DMS153 treated with DMSO at 0.1 percent for 48 hours (cell line): ENCODE measurements at regions not wholly inside any gene's neighbourhood (a gene's known extent, or its start where the extent isn't known, plus 50 kb on each side); places are given as distances from the start of the nearest gene placed in this dataset.
A peak's percentile ranks its signal among the peaks of the same experiment; 100 is the strongest.

Experiments
- DNase-seq: peaks from one replicate; lab custom pipeline; 2025; ENCODE audit not compliant: unreplicated experiment; lab: John Stamatoyannopoulos, UW

DNA sequence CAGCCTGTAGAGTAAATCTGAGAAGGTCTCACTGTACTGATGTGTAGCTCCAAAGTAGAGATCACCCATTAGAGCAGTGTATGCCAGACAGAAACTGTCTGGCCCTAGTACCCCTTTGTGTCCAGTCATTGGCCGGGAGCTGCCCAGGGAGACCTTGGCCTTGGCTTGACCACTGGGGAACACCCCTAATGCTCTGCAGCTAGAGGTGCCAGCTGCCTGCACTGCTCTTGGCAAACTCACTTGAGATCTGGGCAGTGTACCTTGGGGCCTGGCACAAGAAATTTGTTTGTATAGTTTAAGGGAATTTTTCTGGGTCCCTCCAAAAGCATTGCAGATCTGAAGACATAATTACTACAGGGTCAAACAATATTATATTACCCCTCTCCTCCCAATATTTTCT lies 78.7 kb upstream of the MPHOSPH6 start:
- no peak for DNase-seq

GRCh38 chr16:82248012-82248656 lies 78.1 kb upstream of the MPHOSPH6 start:
- no peak for DNase-seq

- DNase-seq = no peak
These were observed 72.2 kb upstream of the MPHOSPH6 start for GRCh38 chr16:82242201-82242600.

DNA sequence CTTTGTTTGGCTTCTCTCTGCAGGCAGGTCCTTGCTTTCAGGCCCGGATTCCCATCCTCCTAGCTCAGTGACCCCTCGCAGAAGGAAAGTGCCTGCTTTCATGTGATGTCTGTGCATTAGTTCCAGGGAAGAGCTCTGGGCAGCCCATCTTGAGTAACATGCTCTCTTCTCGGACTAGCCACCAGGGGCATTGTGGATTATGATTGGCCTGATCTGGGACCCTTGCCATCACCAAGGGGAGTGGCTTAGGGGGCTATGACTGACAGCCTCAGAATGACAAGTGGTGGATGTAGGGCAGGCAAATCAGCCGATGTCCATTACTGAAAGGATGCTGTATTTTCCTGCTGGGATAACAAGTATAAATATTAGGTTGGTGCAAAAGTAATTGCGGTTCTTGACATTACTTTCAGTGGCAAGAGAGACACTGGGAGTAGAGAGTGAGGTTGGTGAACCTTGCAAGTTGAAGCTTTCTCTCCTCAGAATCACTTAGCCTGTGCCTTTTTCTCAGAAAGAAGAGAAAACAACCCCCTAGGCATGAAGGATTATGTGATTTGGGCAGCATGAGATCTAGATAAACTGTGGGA lies 71.5 kb upstream of the MPHOSPH6 start:
- no peak for DNase-seq

GRCh38 chr16:82240111-82240510 lies 70.1 kb upstream of the MPHOSPH6 start:
- no peak for DNase-seq

GRCh38 chr16:82236875-82237274 lies 66.9 kb upstream of the MPHOSPH6 start:
- DNase-seq = no peak

GRCh38 chr16:82236415-82236814 lies 66.4 kb upstream of the MPHOSPH6 start:
- DNase-seq = no peak

GRCh38 chr16:82232806-82233205 lies 62.8 kb upstream of the MPHOSPH6 start:
- DNase-seq = no peak

GRCh38 chr16:82231008-82231787 lies 61.2 kb upstream of the MPHOSPH6 start:
- DNase-seq = peak; percentile 14

- DNase-seq = peak; percentile 70
These were observed 60.0 kb upstream of the MPHOSPH6 start for GRCh38 chr16:82229800-82230619.

DNA sequence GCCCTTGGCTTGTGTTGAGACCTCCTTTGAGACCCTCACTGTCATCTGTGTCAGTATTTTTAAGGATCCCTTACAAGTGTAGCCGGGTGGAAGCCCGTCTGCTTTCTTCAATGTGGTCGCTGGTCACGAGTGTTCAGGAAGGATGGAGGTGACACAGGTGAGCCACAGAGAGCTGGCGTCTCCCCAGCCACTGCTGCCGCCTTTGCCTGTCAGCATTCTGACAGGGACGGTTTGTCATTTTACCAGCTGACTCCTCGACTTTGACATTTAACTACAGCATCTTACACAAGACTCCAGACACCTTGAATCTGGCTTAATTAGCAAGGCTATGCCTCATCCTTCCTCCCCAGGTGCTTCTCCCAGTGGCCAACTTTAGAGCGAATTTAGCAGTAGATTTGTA lies 56.3 kb upstream of the MPHOSPH6 start:
- no peak for DNase-seq

- DNase-seq = no peak
These were observed 54.8 kb upstream of the MPHOSPH6 start for GRCh38 chr16:82224821-82225220.

DNA sequence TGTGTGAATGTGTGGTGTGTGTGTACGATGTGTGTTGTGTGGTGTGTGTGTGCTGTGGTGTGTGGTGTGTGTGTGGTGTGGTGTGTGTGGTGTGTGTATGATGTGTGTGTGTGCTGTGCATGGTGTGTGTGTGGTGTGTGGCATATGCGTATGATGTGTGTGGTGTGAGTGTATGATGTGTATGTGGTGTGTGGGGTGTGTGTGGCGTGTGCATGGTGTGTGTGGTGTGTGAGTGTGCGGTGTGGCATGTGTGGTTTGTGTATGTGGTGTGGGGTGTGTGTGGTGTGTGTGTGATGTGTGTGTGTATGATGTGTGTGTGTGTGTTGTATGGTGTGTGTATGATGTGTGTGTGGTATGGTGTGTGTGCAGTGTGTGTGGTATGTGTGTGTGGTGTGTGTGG lies 50.5 kb upstream of the MPHOSPH6 start:
- no peak for DNase-seq
